GM18508 (cell line): ENCODE measurements at regions not wholly inside any gene's neighbourhood (a gene's known extent, or its start where the extent isn't known, plus 50 kb on each side); places are given as distances from the start of the nearest gene placed in this dataset.

Experiments used
- ATAC-seq: cut with Tn5 transposase; IDR thresholded peaks from one replicate; pipeline ENCODE4 v1.9.1; 2021; ENCODE audit warnings: moderate number of reproducible peaks; ENCODE audit not compliant: insufficient read depth, unreplicated experiment

DNA sequence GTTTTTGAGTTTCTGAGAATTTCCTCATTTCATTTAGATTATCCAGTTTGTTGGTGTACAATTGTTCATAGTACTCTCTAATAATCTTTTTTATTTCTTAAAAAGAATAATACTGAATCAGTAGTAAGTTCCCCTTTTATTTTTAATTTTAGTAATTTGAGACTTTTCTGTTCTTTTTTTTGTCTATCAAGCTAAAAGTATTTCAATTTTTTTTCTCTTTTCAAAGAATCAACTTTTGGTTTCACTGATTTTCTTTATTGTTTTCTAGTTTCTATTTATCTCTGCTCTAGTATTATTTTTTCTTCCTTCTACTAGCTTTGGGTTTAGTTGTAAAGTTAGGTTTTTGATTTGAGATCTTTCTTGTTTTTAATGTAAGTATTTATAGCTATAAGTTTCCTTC is 60.6 kb upstream of the ARL15 start:
- ATAC-seq = no peak

DNA sequence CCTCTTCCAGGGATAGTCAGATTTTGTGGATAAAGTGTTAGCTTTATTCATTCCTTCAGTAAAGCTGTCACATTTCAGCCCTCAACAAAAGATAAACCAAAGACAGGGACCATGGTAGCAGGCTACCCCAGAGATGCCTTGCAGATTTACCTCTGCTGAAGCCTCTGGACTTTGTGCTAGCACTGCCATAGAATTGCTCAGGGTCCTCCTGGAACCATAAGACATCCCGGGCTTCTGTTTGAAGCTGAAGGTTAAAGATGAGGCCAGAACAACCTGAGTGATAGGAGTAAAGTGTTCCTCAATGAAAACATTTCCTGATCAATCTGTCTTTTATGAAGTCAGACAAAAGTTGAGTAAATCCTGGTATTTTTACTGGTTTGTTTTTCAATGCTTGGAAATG is 57.5 kb upstream of the ARL15 start:
- ATAC-seq = no peak

DNA sequence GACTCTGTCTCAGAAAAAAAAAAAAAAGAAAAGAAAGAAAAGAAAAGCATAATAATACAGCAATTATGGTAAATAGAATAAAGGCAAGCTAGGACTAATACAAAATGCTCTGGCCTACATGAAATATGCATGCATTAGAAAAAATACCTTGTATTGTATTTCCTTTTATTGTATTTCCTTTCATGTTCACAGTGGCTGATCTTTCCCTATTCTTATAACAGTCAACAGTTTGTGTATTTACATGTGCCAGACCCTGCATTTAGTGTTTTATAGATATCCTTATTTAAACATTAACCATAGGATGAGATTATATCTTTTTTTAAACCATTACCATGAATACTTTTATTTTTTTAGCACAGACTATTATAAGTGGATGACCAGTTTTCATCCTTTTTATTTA is 56.3 kb upstream of the ARL15 start:
- ATAC-seq = no peak

- ATAC-seq = no peak
Measured at GRCh38 chr5:54363669-54364068, 53.3 kb upstream of the ARL15 start.

GRCh38 chr5:54362992-54363625 is 52.7 kb upstream of the ARL15 start:
- ATAC-seq = no peak

- no peak for ATAC-seq
Measured at GRCh38 chr5:54362434-54362833, 52.1 kb upstream of the ARL15 start.

DNA sequence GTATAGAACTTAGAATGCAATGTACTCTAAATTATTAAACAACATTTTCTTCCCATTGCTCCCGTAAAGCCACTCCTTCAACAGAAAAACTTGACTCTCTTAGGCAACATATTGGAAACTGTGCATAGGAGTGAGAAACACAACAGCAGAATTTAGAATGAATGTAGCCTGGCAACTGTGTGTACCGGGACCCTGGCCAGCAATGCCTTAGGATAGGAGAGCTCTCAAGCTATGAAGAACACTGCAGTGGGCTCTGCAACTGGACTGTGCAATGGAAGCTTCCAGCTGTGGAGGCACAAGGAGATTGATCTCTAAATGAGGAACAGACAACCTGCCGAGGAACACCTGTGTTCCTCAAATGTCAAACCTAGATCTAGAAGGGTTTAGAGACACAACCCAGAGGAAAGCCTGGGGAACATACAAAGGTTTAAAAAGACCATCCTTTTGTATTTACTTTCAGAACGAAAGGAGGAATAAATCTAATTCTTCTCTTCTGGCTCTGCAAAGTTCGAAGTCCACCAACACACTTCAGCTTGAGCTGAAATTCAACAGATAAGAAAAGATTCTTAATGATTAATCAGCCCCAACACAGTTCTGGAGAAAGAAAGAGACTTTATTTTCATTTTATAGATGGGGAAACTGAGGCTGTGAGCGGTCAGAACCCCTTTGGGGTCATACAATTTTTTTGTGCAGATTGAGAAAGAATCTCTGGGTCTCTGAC is 51.5 kb upstream of the ARL15 start:
- ATAC-seq = no peak

GRCh38 chr5:54360925-54361662 is 50.7 kb upstream of the ARL15 start:
- ATAC-seq = no peak
